Coronary artery (tissue), 2 donors: ENCODE measurements at regions not wholly inside any gene's neighbourhood (a gene's known extent, or its start where the extent isn't known, plus 50 kb on each side); places are given as distances from the start of the nearest gene placed in this dataset.

Experiments used
- DNase-seq: peaks from one replicate; pipeline ENCODE4 v3.0.0-alpha.2; 2017; ENCODE audit warnings: low spot score
- H3K27ac ChIP-seq, 2 donors: fragments of 200-600 bp; sonication (generic); one replicate each; pipeline ENCODE4 v1.5.1; 2016 to 2019
- H3K4me3 ChIP-seq: fragments of 200-600 bp; sonication (generic); 2 replicates; pipeline ENCODE4 v1.5.1; 2016; ENCODE audit warnings: mild to moderate bottlenecking, moderate library complexity
- TF ChIP-seq, protein P1 (sequence below): fragments of 200-600 bp; sonication (generic); IDR thresholded peaks from one replicate; pipeline ENCODE4 v1.5.1; 2019; ENCODE audit warnings: antibody characterized with exemption

DNA sequence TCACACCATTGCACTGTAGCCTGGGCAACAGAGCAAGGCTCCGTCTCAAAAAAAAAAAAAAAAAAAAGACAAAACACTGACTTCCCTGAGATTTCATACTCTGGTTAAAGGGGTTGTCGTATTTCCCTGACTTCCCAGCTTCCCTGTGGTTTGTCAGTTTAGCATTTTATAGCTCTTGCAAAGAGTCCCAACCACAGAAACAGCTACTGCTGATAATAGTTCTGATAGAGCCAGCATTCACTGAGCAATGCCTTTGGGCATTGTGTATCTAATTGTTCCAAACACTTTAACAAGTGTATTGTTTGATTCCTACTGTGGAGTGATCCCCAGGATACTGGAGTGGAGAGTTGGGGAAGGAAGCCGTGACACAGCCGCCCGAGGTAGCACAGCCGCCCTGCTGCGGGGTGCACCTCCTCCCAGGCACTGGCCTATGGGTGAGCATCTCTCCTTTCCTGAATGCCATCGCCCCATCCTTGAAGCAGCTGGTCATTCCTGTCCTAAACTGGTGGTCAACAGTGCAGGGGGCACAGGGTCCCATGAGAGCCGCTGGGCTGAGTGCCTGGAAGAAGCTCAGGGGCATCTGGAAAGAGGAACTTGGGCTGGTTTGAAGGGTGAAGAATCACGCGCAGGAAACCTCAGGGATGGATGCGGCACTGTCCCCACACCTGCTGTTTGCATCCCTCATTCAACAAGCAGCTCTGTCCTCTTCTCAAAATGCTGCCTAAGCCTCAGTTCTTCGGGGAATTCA is 81.0 kb upstream of the TMEM18 start:
- H3K4me3 ChIP-seq = no peak overlapping the region
- TF ChIP-seq, protein P1, sequence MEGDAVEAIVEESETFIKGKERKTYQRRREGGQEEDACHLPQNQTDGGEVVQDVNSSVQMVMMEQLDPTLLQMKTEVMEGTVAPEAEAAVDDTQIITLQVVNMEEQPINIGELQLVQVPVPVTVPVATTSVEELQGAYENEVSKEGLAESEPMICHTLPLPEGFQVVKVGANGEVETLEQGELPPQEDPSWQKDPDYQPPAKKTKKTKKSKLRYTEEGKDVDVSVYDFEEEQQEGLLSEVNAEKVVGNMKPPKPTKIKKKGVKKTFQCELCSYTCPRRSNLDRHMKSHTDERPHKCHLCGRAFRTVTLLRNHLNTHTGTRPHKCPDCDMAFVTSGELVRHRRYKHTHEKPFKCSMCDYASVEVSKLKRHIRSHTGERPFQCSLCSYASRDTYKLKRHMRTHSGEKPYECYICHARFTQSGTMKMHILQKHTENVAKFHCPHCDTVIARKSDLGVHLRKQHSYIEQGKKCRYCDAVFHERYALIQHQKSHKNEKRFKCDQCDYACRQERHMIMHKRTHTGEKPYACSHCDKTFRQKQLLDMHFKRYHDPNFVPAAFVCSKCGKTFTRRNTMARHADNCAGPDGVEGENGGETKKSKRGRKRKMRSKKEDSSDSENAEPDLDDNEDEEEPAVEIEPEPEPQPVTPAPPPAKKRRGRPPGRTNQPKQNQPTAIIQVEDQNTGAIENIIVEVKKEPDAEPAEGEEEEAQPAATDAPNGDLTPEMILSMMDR = no peak
- DNase-seq = no peak
- H3K27ac ChIP-seq = no peak overlapping the region

DNA sequence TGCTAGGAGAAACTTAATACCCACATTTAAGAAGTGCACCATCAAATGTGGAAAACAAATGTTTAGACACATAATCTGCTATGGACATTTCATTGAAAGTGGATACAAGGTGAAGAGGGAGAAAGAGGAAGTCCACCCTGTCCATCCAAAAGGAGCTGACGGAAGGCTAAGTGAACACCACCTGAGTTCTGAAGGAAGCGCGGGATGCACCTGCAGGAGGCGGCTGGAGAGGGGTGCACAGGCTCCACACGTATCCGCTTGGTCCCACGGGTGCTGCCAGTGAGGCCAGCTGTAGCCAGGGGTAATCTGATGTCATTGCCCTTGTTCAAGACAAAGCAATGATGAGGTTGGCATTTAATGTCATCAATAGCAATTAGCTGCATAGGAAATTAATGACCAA is 75.9 kb upstream of the TMEM18 start:
- H3K4me3 ChIP-seq = no peak overlapping the region
- TF ChIP-seq, protein P1 = no peak
- no peak overlapping the region for H3K27ac ChIP-seq
- DNase-seq = no peak

DNA sequence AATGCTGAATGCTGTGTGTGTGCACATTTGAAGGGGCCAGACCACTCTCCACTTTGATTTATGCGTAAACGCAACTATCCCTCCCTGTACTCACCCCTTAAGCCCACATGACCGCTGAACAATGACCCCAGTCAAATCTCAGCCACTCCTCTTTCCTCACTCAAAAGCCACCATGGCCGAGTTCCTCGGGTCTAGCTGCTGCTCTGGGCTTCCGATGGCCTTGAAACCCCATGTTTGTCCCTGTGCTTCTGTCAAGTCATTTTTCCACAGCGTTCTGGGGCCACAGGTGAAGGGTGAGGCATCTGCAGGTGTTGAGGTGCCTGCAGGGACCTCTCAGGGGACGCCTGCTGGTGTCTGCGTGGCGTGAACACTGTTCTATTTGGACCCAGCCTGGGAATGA is 74.3 kb upstream of the TMEM18 start:
- H3K4me3 ChIP-seq = no peak overlapping the region
- no peak for DNase-seq
- TF ChIP-seq, protein P1 = no peak
- no peak overlapping the region for H3K27ac ChIP-seq

DNA sequence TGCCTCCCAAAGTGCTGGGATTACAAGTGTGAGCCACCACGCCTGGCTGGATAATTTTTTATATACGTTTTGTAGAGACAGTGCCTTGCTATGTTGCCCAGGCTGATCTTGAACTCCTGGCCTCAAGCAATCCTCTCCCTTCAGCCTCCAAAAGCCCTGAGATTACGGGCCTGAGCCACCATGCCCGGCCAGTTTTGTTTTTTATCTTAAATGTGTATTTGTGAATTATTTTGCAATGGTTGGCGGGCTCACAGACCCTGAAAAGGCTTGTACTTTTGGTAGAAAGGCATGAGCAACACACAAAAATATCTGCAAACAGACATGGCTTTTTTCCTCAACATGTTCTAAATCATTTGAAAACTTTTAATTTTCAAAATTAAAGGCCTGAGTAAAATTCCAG is 73.4 kb upstream of the TMEM18 start:
- TF ChIP-seq, protein P1 = no peak
- no peak for DNase-seq
- H3K4me3 ChIP-seq = no peak overlapping the region
- H3K27ac ChIP-seq = no peak overlapping the region

DNA sequence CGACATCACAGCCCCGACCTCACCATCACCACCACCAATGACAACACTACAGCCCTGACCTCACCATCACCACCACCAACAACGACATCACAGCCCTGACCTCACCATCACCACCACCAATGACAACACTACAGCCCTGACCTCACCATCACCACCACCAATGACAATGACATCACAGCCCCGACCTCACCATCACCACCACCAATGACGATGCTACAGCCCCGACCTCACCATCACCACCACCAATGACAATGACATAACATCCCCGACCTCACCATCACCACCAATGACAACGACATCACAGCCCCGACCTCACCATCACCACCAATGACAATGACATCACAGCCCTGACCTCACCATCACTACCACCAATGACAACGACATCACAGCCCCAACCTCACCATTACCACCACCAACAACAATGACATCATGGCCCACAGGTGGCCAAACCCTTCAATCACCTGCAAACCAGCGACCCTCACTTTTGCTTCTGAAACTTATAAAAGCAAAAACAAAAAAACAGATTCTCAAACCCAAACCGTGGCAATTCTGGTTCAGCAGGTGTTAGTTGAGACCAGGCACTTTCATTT is 70.7 kb upstream of the TMEM18 start:
- TF ChIP-seq, protein P1 = no peak
- Histone ChIP-seq H3K4me3 (no peak overlapping the region), H3K27ac (no peak overlapping the region)
- DNase-seq = no peak

DNA sequence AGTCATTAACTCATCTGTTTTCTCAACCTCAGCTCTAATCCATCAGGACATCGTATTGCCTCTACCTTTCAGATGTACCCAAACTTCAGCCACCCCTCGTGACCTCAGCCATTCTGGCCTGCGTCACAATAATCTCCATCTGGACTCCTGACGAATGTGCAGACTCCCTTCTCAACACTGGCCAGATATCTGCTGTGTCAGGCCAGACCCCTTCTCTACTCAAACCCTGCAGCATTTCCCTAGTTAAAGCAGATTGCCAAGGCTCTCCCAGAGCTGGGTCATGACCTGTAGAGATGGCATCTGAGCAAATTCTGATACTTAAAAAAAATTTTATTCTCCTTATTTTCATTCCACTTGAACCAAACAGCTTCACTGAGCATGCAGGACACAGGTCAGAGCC is 69.5 kb upstream of the TMEM18 start:
- no peak overlapping the region for H3K27ac ChIP-seq
- DNase-seq = no peak
- TF ChIP-seq, protein P1 = no peak
- H3K4me3 ChIP-seq = no peak overlapping the region

DNA sequence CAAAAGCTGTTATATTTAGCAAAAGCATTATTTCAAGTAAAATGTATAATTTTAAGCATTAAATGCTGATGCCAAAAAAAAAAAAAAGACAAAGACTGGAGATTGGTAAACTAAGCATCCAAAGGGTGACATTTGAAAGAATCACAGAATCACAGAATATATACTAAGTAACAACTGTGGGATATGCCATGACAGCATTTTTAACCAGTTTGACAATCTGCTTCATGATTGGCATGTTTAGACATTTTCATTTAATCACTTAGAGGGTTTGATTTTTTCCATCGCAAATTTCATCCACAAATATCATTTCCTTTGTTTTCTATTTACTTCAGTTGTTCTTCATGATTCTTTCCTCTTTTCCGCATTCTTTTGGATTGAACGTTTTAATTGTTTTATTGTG is 66.9 kb upstream of the TMEM18 start:
- no peak overlapping the region for H3K27ac ChIP-seq
- DNase-seq = no peak
- no peak overlapping the region for H3K4me3 ChIP-seq
- TF ChIP-seq, protein P1 = no peak
